ENCODE measurements at regions not wholly inside any gene's neighbourhood (a gene's known extent, or its start where the extent isn't known, plus 50 kb on each side); places are given as distances from the start of the nearest gene placed in this dataset.

DNA sequence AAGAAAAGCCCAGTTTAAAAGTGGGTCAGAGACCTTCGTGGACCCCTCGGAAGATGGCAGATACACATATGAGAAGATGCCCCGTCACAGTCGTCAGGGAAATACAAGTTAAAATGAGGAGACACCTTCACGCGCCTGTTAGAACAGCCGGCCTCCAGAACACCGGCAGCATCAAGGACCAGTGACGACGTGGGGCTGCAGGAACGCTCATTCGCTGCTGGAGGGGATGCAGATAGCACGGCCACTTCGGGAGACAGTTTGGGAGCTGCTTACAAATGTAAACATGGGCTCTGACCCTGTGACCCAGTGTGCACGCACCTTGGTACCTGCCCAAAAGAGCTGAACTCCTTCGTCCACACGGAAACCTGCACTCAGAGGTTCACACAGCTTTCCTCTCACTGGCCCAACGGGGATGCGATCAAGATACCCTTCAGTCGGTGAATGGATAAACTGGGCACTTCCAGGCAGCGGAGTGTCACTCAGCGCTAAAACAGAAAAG, 83.7 kb upstream of the CTDP1 start:
- TF ChIP-seq, protein P1, sequence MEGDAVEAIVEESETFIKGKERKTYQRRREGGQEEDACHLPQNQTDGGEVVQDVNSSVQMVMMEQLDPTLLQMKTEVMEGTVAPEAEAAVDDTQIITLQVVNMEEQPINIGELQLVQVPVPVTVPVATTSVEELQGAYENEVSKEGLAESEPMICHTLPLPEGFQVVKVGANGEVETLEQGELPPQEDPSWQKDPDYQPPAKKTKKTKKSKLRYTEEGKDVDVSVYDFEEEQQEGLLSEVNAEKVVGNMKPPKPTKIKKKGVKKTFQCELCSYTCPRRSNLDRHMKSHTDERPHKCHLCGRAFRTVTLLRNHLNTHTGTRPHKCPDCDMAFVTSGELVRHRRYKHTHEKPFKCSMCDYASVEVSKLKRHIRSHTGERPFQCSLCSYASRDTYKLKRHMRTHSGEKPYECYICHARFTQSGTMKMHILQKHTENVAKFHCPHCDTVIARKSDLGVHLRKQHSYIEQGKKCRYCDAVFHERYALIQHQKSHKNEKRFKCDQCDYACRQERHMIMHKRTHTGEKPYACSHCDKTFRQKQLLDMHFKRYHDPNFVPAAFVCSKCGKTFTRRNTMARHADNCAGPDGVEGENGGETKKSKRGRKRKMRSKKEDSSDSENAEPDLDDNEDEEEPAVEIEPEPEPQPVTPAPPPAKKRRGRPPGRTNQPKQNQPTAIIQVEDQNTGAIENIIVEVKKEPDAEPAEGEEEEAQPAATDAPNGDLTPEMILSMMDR (IDR thresholded peaks at IDR 0.05; ENCODE audit: insufficient read depth, low read length, poor library complexity, severe bottlenecking) = no peak
- DNase-seq (ENCODE audit: low read depth) = no peak
- H3K36me3 ChIP-seq (ENCODE audit: control insufficient read depth, insufficient read depth, low read length) = no peaks in the 10 kb centered on the region
- peaks cover 40% of the 10 kb centered on the region for H3K27me3 ChIP-seq (ENCODE audit: control insufficient read depth, insufficient read depth, low read length)
- H3K4me3 ChIP-seq (ENCODE audit: low read depth, low read length) = no peak overlapping the region

GRCh38 chr18:79596446-79597175, 83.0 kb upstream of the CTDP1 start:
- TF ChIP-seq, protein P1 (IDR thresholded peaks at IDR 0.05; ENCODE audit: insufficient read depth, low read length, poor library complexity, severe bottlenecking) = no peak
- Histone ChIP-seq H3K36me3 (ENCODE audit: control insufficient read depth, insufficient read depth, low read length) (no peaks in the 10 kb centered on the region), H3K27me3 (ENCODE audit: control insufficient read depth, insufficient read depth, low read length) (peaks cover 38% of the 10 kb centered on the region), H3K4me3 (ENCODE audit: low read depth, low read length) (no peak overlapping the region)
- no peak for DNase-seq (ENCODE audit: low read depth)

- TF ChIP-seq, protein P1 (IDR thresholded peaks at IDR 0.05; ENCODE audit: insufficient read depth, low read length, poor library complexity, severe bottlenecking) = no peak
- H3K27me3 ChIP-seq (ENCODE audit: control insufficient read depth, insufficient read depth, low read length) = peaks cover 38% of the 10 kb centered on the region
- no peaks in the 10 kb centered on the region for H3K36me3 ChIP-seq (ENCODE audit: control insufficient read depth, insufficient read depth, low read length)
- DNase-seq (ENCODE audit: low read depth) = no peak
- no peak overlapping the region for H3K4me3 ChIP-seq (ENCODE audit: low read depth, low read length)
Measured at GRCh38 chr18:79597176-79597830, 82.3 kb upstream of the CTDP1 start.

GRCh38 chr18:79597831-79598632, 81.6 kb upstream of the CTDP1 start:
- TF ChIP-seq, protein P1 (IDR thresholded peaks at IDR 0.05; ENCODE audit: insufficient read depth, low read length, poor library complexity, severe bottlenecking) = no peak
- Histone ChIP-seq H3K36me3 (ENCODE audit: control insufficient read depth, insufficient read depth, low read length) (no peaks in the 10 kb centered on the region), H3K27me3 (ENCODE audit: control insufficient read depth, insufficient read depth, low read length) (peaks cover 38% of the 10 kb centered on the region), H3K4me3 (ENCODE audit: low read depth, low read length) (no peak overlapping the region)
- DNase-seq (ENCODE audit: low read depth) = no peak

DNA sequence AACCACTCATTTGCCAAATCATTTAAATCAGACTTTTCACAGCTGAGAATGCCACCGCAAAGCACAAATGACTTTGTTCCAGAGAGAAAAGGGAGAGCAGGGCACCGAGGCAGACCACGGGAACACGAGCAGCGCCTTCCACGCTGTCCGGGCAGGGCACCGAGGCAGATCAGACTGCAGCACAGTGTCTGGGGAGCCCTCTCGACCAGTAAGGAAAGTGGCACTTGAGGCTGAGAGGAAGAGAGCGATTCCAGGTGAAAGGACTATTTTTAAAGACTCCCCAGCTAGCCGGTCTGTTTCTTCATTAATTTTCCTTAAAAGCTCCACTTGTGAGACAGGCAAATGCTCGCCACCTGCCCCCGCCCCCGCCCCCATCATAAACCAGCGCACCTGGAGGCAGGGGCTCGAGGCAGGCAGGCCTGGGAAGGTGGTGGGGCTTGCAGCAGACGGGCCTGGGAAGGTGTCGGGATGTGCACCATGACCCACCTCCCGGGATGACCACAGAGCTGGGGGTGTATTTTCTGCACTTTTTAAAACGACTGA, 80.9 kb upstream of the CTDP1 start:
- Histone ChIP-seq H3K27me3 (ENCODE audit: control insufficient read depth, insufficient read depth, low read length) (peaks cover 38% of the 10 kb centered on the region), H3K4me3 (ENCODE audit: low read depth, low read length) (no peak overlapping the region), H3K36me3 (ENCODE audit: control insufficient read depth, insufficient read depth, low read length) (no peaks in the 10 kb centered on the region)
- TF ChIP-seq, protein P1 (IDR thresholded peaks at IDR 0.05; ENCODE audit: insufficient read depth, low read length, poor library complexity, severe bottlenecking) = no peak
- DNase-seq (ENCODE audit: low read depth) = no peak
